Stimulated activated naive CD8-positive, alpha-beta T cell treated with anti-CD3 and anti-CD28 coated beads, Interleukin-15, Interleukin-2, amounts not matched to agents 100 ng/mL and 50 ng/mL, for 24 hours (primary cell): ENCODE measurements at regions not wholly inside any gene's neighbourhood (a gene's known extent, or its start where the extent isn't known, plus 50 kb on each side); places are given as distances from the start of the nearest gene placed in this dataset.
"Not testable (repeated sequence)": the region's sequence is repeated elsewhere in the genome, so short reads cannot be mapped to it uniquely, and the experiment has no call there.

Experiments
- H3K27ac Mint-ChIP-seq: one replicate; pipeline ENCODE4 v1.8.0; 2021; ENCODE audit warnings: mild to moderate bottlenecking, mixed read lengths
- H3K27me3 Mint-ChIP-seq: one replicate; pipeline ENCODE4 v1.8.0; 2021; ENCODE audit warnings: mixed read lengths
- H3K36me3 Mint-ChIP-seq: one replicate; pipeline ENCODE4 v1.8.0; 2021; ENCODE audit warnings: low read depth, mixed read lengths
- H3K4me1 Mint-ChIP-seq: one replicate; pipeline ENCODE4 v1.8.0; 2021; ENCODE audit warnings: low read depth, mixed read lengths
- H3K4me3 Mint-ChIP-seq: one replicate; pipeline ENCODE4 v1.8.0; 2021; ENCODE audit warnings: mild to moderate bottlenecking, mixed read lengths
- H3K9me3 Mint-ChIP-seq: one replicate; pipeline ENCODE4 v1.8.0; 2021; ENCODE audit warnings: mixed read lengths

DNA sequence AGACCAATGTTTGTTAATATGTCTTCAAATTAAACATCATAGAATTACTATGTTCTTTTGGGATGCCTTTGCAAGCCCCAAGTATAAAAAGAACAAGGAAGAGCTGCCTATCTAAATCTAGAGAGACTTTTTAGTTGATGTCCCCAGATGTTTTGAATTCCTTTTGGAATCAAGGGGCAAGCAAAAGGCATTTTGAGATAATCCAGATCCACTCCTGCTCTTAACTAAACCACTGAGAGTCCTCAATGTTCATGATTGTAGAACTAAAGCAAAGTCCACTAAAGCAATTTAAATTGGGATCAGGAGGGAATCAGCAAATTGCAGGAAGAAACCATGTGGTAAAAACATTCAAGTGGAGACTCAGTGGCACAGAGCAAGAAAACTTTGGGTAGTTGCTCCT lies 558.5 kb upstream of the VRK2 start:
- no peak overlapping the region for H3K4me3 Mint-ChIP-seq
- peaks cover 9% of the 10 kb centered on the region for H3K9me3 Mint-ChIP-seq
- no peaks in the 10 kb centered on the region for H3K36me3 Mint-ChIP-seq
- no peaks in the 10 kb centered on the region for H3K4me1 Mint-ChIP-seq
- no peaks in the 10 kb centered on the region for H3K27me3 Mint-ChIP-seq
- no peak overlapping the region for H3K27ac Mint-ChIP-seq

DNA sequence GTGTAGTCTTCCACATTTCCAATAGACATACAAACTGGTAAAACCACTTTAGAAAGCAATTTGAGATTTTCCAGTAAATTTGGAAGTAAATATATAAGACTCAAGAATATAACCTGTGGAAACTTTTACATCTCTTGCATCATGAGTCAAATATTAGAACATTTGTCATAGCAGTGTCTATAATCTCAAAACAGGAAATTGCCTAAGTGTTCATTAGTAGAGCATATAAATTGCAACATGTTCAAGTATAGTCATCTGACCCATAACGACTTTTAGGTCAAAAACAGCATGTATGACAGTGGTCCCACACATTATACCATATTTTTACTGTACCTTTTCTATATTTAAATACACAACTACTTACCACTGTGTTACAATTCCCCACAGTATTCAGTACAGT lies 555.9 kb upstream of the VRK2 start:
- Mint-ChIP-seq H3K4me1 (no peaks in the 10 kb centered on the region), H3K4me3 (no peak overlapping the region), H3K9me3 (peaks cover 4% of the 10 kb centered on the region)

DNA sequence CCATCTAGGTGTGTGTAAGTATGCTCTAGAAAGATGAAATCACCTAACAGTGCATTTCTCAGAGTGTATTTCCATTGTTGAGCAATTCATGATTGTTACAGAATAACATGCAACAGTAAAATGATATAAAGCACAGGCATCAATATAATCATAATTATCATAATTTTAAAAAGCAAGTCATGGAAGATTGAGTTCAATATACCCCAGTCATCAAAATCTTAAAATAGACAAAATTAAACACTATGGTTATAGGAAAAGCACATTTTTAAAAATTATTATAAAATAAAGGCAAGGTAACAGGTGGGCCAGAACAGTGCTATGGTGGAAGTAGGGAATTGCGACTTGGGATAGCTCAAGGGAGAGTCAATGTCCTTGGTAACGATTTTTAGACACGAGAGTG lies 555.4 kb upstream of the VRK2 start:
- H3K4me1 Mint-ChIP-seq, result no peaks in the 10 kb centered on the region
- no peaks in the 10 kb centered on the region for H3K27me3 Mint-ChIP-seq
- H3K36me3 Mint-ChIP-seq, result no peaks in the 10 kb centered on the region
- H3K4me3 Mint-ChIP-seq, result no peak overlapping the region
- H3K9me3 Mint-ChIP-seq, result peaks cover 4% of the 10 kb centered on the region
- H3K27ac Mint-ChIP-seq, result no peak overlapping the region

More for the DNA sequence above, 555.9 kb upstream of the VRK2 start:
- no peaks in the 10 kb centered on the region for H3K36me3 Mint-ChIP-seq
- no peaks in the 10 kb centered on the region for H3K27me3 Mint-ChIP-seq
- no peak overlapping the region for H3K27ac Mint-ChIP-seq

DNA sequence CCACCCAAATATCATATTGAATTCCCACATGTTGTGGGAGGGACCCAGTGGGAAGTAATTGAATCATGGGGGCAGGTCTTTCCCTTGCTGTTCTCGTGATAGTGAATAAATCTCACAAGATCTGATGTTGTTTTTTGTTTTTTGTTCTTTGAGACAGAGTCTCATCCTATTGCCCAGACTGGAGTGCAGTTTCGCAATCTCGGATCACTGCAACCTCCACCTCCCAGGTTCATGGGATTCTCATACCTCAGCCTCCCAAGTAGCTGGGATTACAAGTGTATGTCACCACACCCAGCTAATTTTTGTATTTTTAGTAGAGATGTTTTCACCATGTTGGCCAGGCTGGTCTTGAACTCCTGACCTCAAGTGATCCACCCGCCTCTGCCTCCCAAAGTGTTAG lies 552.6 kb upstream of the VRK2 start:
- not testable (repeated sequence) for H3K27ac Mint-ChIP-seq, H3K27me3 Mint-ChIP-seq, H3K36me3 Mint-ChIP-seq, H3K4me1 Mint-ChIP-seq, H3K4me3 Mint-ChIP-seq, H3K9me3 Mint-ChIP-seq

DNA sequence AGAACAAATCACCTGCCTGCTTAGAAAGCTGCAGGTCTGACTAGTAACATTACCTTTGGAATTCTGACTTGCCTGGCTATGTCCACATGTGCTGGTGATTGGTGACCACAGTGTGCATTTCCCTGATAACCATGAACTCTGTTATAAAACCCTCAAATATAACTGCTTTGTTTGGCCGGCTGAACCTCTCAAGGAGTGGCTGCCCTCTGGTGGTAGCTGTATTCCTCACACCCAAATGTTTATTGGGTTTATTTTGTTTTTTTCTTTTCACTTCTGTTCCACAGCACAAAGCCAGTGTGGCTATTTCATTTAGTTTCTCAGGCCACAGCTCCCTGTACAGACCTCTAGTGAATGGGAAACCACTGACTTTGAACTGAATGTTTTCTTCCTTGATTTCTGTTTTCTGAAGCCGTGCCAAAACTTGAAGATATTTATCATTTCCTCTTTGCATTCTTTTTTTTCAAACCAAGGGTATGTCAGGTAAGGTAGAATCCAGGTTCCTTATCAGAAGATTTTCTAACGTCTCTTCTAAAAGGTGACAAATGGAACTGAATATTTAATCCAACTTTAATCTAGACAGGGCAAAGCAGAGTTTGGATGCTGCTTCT lies 549.0 kb upstream of the VRK2 start:
- Mint-ChIP-seq H3K36me3 (no peaks in the 10 kb centered on the region), H3K4me1 (no peaks in the 10 kb centered on the region), H3K4me3 (no peak overlapping the region), H3K27me3 (no peaks in the 10 kb centered on the region), H3K9me3 (no peaks in the 10 kb centered on the region), H3K27ac (no peak overlapping the region)

DNA sequence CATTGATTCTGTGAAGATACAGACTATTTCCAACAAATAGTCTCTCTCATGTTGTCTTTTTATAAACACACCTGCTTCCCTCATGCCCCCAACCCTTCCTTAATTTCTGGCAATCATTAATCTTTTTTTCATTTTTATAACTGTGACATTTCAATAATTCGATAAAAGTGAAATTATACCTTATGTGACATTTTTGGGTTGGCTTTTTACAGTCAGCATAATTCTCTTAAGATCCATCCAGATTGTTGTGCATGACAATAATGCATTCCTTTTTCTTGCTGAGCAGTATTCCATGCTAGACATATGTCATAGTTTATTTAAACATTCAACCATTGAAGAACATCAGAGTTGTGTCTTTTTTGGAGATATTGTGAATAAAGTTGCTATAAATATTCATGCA lies 541.8 kb upstream of the VRK2 start:
- no peaks in the 10 kb centered on the region for H3K9me3 Mint-ChIP-seq
- no peaks in the 10 kb centered on the region for H3K36me3 Mint-ChIP-seq
- peaks cover 3% of the 10 kb centered on the region for H3K27me3 Mint-ChIP-seq
- no peak overlapping the region for H3K4me3 Mint-ChIP-seq
- H3K27ac Mint-ChIP-seq, result no peak overlapping the region
- H3K4me1 Mint-ChIP-seq, result no peaks in the 10 kb centered on the region

DNA sequence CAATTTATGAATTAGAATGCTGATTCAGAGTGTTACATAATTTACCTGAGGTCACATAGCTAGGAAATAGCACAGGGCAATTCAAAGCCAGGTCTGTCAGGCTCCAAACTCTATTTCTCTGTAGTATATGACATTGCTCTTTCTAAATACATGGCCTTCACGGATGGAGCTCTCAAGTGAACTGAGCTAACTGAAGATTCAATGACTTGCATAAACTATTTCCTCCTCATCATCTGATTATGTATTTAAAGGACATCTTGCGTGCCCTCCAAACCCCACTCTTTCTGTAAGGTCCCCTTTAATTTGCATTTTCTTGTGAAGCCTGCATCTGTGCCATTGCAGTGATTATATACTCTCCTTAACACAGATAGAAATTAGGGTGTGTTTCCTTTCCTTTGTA lies 537.4 kb upstream of the VRK2 start:
- Mint-ChIP-seq H3K27ac (no peak overlapping the region), H3K4me3 (no peak overlapping the region), H3K27me3 (no peaks in the 10 kb centered on the region), H3K9me3 (no peaks in the 10 kb centered on the region), H3K4me1 (no peaks in the 10 kb centered on the region), H3K36me3 (no peaks in the 10 kb centered on the region)

DNA sequence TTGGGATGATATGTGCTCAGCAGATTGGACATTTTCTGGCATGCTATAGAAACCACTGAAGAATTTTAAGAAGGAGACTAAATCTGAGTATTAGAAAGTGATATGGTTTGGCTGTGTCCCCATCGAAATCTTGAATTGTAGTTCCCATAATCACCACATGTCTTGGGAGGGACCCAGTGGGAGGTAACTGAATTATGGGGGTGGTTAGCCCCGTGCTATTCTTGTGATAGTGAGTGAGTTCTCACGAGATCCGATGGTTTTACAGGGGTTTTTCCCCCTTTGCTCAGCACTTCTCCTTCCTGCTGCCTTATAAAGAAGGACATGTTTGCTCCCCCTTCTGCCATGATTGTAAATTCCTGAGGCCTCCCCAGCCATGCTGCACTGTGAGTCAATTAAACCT lies 535.9 kb upstream of the VRK2 start:
- no peak overlapping the region for H3K4me3 Mint-ChIP-seq
- no peak overlapping the region for H3K27ac Mint-ChIP-seq
- H3K4me1 Mint-ChIP-seq, result no peaks in the 10 kb centered on the region

DNA sequence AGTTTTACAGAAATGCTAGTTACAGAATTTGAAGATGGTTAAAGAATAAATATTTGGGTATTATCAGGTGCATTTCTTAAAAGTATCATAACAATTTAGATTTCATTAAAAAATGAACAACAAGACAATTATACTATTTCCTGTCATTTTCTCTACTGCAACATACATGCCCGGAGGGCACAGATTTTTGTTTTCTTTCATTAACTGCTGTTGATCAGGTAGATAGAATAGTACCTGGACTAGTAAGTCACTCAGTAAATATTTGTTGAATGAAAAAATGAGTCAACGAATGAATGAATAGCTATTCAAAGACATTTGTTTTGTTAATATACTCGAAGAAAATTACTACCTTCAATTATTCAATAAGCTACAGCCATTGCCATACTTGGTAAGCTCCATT lies 531.2 kb upstream of the VRK2 start:
- Mint-ChIP-seq H3K27ac (no peak overlapping the region), H3K36me3 (no peaks in the 10 kb centered on the region), H3K4me1 (no peaks in the 10 kb centered on the region), H3K27me3 (no peaks in the 10 kb centered on the region), H3K4me3 (no peak overlapping the region), H3K9me3 (no peaks in the 10 kb centered on the region)

More for the DNA sequence above, 535.9 kb upstream of the VRK2 start:
- Mint-ChIP-seq H3K27me3 (no peaks in the 10 kb centered on the region), H3K36me3 (no peaks in the 10 kb centered on the region), H3K9me3 (no peaks in the 10 kb centered on the region)

DNA sequence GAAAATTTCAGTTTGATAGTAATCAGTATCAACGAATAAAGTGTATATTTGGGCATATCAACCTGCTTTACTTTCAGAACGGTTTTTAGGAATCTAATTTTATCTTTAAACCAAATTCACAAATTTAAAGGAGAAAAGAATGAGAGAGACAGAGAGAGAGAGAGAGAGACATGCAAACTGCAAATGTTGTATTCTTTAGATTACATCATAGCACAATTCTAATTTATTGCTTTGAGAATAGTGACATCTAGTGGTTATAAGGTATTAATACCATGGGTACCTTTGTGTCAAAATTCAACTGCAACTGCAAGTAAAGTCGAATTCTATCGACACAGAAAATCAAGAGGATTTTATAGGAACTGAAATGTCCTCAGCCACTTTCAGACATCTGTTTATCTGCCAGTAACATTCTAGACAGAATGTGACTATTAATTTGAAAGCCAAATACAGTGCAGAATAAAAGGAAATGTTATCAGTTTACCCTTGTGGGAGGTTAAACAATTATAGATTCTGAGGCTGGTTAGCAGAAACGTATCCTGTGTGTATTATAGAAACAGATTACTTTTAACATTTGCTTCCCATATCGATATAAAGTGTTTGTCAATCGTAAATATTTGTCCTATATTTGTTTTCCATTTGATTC lies 529.8 kb upstream of the VRK2 start:
- H3K4me1 Mint-ChIP-seq, result no peaks in the 10 kb centered on the region
- no peaks in the 10 kb centered on the region for H3K36me3 Mint-ChIP-seq
- no peaks in the 10 kb centered on the region for H3K27me3 Mint-ChIP-seq
- H3K9me3 Mint-ChIP-seq, result peaks cover 1% of the 10 kb centered on the region
- H3K4me3 Mint-ChIP-seq, result no peak overlapping the region
- H3K27ac Mint-ChIP-seq, result no peak overlapping the region

DNA sequence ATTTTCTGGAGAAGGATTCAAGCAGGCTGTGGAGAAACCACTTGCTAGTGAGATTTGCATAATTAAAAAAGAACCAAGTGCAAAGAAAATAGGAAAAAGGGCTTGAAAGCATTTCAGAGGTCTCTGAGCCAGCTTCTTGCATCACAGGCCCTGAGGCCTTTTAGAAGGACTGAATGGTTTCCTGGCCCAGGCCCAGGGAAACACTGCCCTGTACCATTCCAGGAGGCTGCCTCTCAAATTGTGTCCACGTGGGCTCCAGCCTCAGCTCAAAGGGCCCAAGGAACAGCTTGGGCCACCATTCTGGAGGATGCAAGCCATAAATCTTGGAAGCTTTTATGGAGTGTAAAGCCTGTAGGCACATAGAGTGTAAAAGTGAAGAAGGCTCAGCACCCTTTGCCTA lies 523.3 kb upstream of the VRK2 start:
- Mint-ChIP-seq H3K9me3 (peaks cover 17% of the 10 kb centered on the region), H3K4me3 (no peak overlapping the region), H3K27ac (no peak overlapping the region), H3K4me1 (no peaks in the 10 kb centered on the region), H3K36me3 (no peaks in the 10 kb centered on the region), H3K27me3 (peaks cover 4% of the 10 kb centered on the region)

DNA sequence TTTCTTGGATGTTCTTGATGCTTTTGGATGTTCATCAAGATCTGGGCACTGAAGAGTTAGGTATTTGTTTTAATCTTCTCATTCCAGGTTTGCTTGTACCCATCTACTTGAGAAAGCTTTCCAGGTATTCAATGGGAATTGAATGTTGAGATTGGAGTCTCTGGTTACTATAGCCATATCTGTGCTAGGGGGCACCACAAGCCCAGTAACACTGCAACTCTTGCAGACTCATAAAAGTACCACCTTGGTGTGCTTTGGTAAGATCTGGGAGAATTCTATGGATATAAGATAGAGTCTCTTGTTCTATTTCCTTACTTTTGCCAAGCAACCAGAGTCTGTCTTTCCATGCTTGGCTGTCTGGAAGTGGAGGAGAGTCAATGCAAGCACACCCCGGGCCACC lies 518.9 kb upstream of the VRK2 start:
- Mint-ChIP-seq H3K27ac (no peak overlapping the region), H3K27me3 (peaks cover 3% of the 10 kb centered on the region), H3K4me3 (no peak overlapping the region), H3K9me3 (peaks cover 20% of the 10 kb centered on the region), H3K36me3 (no peaks in the 10 kb centered on the region), H3K4me1 (no peaks in the 10 kb centered on the region)

DNA sequence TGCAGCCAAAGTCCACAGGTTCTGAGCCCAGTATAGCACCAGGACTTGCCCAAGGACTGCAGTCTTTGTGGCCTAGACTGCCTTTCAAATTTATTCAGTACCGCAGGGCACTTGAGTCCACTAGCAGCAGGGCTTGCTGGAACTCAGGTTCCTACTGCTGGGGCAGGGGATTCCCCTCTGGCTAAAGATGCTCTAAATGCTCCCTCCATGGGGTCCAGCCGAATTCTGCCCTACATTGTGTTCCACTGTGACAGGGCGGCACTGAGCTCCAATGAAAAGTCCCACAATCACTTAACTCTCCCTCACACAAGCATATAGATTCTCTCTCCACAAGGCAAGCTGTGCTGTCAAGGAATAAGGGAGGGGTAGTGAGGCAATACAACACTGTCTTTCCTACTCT lies 518.1 kb upstream of the VRK2 start:
- no peak overlapping the region for H3K4me3 Mint-ChIP-seq
- H3K4me1 Mint-ChIP-seq, result no peaks in the 10 kb centered on the region
- H3K36me3 Mint-ChIP-seq, result no peaks in the 10 kb centered on the region
- no peak overlapping the region for H3K27ac Mint-ChIP-seq
- H3K9me3 Mint-ChIP-seq, result peaks cover 16% of the 10 kb centered on the region
- no peaks in the 10 kb centered on the region for H3K27me3 Mint-ChIP-seq

DNA sequence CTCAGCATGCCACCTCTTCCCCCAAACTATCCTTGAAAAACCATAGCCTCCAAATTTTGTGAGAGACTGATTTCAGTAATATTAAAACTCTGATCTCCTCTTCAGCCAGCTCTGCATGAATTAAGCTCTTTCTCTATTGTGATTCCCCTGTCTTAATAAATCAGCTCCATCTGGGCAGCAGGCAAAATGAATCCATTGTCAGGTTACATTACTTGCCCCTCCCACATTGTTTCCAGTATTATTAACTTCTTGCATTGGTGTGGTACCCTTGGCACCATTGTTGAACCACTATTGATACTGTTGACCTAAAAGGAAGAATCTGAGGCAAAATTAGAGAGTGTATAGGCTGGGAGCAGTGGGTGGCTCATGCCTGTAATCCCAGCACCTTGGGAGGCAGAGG lies 512.2 kb upstream of the VRK2 start:
- no peaks in the 10 kb centered on the region for H3K27me3 Mint-ChIP-seq

DNA sequence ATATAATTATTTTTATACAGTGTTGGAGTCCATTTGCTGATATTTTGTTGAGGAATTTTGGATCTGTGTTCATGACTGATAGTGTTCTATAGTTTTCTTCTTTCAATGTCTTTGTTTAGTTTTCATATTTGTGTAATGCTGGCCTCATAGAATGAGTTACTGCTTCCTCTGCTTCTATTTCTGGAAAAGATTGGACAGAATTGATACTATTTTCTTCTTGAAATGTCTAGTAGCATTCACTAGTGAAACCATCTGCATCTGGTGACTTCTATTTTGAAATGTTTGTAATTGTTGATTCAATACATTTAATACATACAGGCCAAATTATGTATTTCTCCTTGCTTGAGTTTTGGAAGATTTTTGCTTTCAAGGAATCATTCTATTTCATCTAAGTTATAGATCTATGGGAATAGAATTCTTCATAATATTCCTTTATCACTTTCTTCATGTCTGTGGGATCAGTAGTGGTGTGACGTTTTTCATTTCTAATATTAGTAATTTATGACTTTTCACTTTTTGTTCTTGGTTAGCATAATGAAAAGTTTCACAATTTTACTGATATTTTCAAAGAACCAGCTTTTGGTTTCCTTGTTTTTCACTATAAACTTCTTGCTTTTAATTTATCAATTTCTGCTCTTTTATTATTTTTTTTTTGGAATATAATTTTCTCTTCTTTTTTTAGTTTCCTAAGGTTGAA lies 509.9 kb upstream of the VRK2 start:
- H3K4me1 Mint-ChIP-seq, result no peaks in the 10 kb centered on the region
- no peak overlapping the region for H3K4me3 Mint-ChIP-seq
- H3K27ac Mint-ChIP-seq, result no peak overlapping the region
- no peaks in the 10 kb centered on the region for H3K27me3 Mint-ChIP-seq
- no peaks in the 10 kb centered on the region for H3K36me3 Mint-ChIP-seq
- no peaks in the 10 kb centered on the region for H3K9me3 Mint-ChIP-seq

More for the DNA sequence above, 512.2 kb upstream of the VRK2 start:
- no peak overlapping the region for H3K27ac Mint-ChIP-seq
- peaks cover 1% of the 10 kb centered on the region for H3K9me3 Mint-ChIP-seq
- no peaks in the 10 kb centered on the region for H3K36me3 Mint-ChIP-seq
- H3K4me3 Mint-ChIP-seq, result no peak overlapping the region
- no peaks in the 10 kb centered on the region for H3K4me1 Mint-ChIP-seq

DNA sequence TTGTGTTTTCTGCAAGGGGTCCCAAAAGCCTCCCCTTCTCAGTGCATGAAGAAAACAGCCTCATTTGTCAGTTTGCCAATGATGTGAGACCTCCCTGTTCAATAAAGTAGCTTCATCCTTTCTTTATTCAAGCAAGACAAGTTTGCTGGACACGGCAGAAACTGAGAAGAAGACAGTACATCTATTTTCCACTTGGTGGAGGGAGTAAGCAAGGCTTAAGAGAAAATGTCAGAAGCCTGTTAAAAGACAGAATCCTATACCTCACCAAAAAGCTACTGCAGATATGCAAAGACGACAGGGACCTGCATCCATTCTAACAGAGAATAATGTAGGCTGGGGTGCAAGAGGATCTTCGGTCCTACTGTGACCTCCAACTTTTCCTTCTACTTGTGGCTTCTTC lies 506.8 kb upstream of the VRK2 start:
- no peak overlapping the region for H3K27ac Mint-ChIP-seq
- H3K4me1 Mint-ChIP-seq, result no peaks in the 10 kb centered on the region
- no peaks in the 10 kb centered on the region for H3K36me3 Mint-ChIP-seq
- H3K27me3 Mint-ChIP-seq, result no peaks in the 10 kb centered on the region
- H3K9me3 Mint-ChIP-seq, result peaks cover 7% of the 10 kb centered on the region
- H3K4me3 Mint-ChIP-seq, result no peak overlapping the region
